H1 (cell line): ENCODE measurements at regions not wholly inside any gene's neighbourhood (a gene's known extent, or its start where the extent isn't known, plus 50 kb on each side); places are given as distances from the start of the nearest gene placed in this dataset.

Experiments
- CHD7 ChIP-seq: fragments of 300-600 bp; sonication (generic); IDR thresholded peaks from 2 replicates; pipeline ENCODE4 v1.7.1; 2012; ENCODE audit warnings: low read length, moderate library complexity, mild to moderate bottlenecking, inconsistent platforms; ENCODE audit not compliant: insufficient replicate concordance
- KDM4A ChIP-seq: IDR thresholded peaks from one replicate; pipeline ENCODE4 v1.7.1; 2012; ENCODE audit warnings: low read depth, mild to moderate bottlenecking, moderate library complexity, low read length, inconsistent platforms; ENCODE audit not compliant: severe bottlenecking
- RFX5 ChIP-seq: IDR thresholded peaks from 2 replicates; pipeline ENCODE4 v1.6.1; 2011; ENCODE audit warnings: low read depth, low read length, improper control_type of control experiment, borderline replicate concordance

- no peak for TF ChIP-seq CHD7
- TF ChIP-seq RFX5, result no peak
- no peak for TF ChIP-seq KDM4A
Measured at GRCh38 chr6:85715797-85716196, 73.1 kb upstream of the SYNCRIP start (continued).
